GM21786 (cell line): ENCODE measurements at regions not wholly inside any gene's neighbourhood (a gene's known extent, or its start where the extent isn't known, plus 50 kb on each side); places are given as distances from the start of the nearest gene placed in this dataset.
"Not testable (repeated sequence)": the region's sequence is repeated elsewhere in the genome, so short reads cannot be mapped to it uniquely, and the experiment has no call there.

Experiments
- ATAC-seq: cut with Tn5 transposase; IDR thresholded peaks from one replicate; pipeline ENCODE4 v1.9.1; 2021; ENCODE audit not compliant: unreplicated experiment

GRCh38 chr3:150303768-150304167 lies 104.3 kb upstream of the TSC22D2 start:
- ATAC-seq: no peak

DNA sequence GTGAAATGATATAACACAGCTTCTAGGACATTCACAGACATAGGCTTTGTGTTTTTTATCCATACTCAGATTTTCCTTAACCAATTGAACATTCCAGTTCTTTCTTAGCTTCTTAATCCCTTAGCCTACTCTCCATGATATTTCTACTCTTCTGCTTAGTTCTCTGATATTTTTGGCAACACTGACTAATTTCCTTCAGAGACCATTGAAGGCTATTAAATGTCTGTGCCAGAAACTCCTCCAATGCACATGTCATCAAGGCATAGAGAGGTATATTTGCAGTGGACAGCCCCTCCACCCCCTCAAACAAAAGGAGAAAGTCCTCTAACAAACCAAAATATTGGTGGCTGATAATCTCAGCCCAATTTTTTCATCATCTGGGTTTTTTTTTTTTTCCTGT lies 105.9 kb upstream of the TSC22D2 start:
- ATAC-seq: no peak

DNA sequence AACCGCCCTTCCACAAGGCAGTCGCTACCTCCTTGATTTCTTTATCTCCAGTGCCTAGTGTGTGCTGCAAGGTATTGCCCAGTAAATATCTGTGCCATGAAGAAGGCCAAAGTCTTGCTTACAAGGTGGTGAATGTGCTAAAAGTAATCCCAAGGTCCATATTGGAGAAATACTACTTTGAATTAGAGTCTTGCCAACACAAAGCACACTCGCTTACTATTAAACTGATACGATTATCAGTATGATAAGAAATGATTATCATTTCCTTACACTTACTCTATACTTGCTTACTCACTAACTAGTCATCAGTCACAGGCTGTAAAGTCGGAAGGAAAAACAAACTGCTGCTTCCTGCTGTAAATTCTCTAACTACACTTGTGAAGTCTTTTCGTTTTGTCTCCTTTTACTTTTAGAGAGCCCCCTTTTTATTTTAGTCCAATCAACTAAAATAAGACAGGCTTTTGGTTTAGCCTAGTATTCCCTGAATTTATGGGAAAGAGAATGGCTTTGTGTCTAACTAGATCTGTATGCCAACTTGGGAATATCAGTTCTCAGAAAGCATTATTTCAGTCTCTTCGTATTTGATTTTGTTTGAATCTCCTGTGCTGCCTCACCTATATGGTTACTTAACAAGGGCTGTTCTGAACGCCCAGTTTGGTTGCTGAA lies 107.1 kb upstream of the TSC22D2 start:
- no peak for ATAC-seq

- no peak for ATAC-seq
Measured at GRCh38 chr3:150300388-150300787, 107.7 kb upstream of the TSC22D2 start.

- ATAC-seq: no peak
Measured at GRCh38 chr3:150299201-150299600, 108.9 kb upstream of the TSC22D2 start.

- ATAC-seq: no peak
Measured at GRCh38 chr3:150296966-150297365, 111.1 kb upstream of the TSC22D2 start.

DNA sequence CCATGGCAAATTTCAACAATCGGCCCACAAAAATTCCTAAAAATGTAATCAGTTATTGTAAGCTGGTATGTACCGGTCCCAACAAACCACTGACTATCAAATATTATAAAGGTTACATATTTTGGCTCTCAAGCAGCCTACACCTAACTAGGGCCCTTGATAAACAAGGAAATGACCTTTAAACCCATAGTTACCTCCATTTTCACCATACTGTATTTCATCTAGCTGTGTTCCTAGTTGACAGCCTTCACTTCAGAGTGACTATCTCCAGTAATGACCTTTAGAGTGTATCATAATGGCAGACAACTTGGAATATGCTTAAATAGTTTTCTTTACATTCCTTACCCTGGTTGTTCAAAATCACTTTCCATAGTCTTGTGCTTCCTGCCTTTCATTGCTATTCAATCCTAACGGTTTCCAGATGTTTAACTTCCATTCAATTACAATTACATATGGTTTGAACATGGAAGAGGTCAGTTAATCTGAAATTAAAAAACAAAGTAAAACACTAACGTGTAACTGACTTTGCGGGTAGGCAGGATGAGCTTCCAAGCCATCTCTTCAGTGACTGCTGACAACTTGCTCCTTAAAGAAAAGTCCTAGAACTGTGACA lies 111.9 kb upstream of the TSC22D2 start:
- ATAC-seq: no peak

DNA sequence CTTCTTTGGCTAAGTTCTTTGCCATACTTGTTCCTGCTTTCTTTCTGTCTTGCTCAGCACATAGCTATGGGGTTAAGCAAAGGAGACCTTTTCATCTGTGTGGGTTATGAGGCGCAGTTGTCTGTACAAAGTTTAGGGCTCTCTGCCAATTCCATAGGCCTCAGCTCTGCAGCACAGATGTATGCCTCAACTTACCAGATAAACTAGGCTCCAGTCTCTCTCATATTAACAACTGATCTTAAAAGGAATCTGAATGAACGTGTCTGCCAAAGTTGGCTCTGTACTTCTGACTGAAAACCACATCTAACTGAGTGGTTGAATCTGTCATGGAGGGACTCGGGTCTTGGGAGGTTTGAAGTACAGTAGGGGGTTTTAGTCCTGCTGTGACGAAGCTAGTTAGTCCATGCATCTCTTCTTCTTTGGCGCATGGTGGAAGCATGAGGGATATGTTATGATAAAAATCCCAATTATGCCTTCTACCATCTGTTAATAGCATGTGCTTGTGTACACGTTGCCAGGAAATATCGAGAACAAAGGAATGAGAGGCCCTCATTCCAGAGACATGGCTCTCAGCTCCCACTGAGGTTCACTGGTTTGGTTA lies 114.6 kb upstream of the TSC22D2 start:
- no peak for ATAC-seq

GRCh38 chr3:150292891-150293290 lies 115.2 kb upstream of the TSC22D2 start:
- ATAC-seq: no peak

DNA sequence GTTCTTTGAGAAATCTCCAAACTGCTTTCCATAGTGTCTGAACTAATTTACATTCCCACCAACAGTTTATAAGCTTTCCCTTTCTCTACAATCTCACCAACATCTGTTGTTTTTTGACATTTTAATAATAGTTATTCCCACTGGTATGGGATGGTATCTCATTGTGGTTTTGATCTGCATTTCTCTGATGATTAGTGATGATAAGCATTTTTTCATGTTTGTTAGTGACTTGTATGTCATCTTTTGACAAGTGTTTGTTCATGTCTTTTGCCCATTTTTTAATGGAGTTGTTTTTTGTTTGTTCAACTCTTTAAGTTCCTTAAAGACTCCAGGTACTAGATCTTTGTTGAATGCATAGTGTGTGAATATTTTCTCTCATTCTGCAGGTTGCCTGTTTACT lies 116.6 kb upstream of the TSC22D2 start:
- no peak for ATAC-seq

GRCh38 chr3:150286390-150287147 lies 121.5 kb upstream of the TSC22D2 start:
- ATAC-seq: peak; percentile 92

DNA sequence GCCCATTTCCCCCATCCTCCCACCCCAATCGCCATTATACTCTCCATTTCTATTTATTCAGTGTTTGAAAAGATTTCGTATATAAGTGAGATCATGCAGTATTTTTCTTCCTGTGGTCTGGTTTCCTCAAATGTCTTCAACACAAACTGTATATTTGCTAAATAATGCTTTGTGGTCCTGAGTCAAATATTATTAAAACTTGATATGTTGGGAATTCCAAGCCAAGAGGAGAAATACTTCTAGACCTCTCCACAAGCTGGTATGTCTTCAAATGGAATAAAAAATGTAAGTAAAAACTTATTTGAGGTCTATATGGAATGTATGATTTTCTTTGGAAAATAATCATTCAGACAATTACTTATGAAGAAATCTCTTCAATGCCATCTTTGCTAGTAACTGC lies 122.5 kb upstream of the TSC22D2 start:
- ATAC-seq: no peak

DNA sequence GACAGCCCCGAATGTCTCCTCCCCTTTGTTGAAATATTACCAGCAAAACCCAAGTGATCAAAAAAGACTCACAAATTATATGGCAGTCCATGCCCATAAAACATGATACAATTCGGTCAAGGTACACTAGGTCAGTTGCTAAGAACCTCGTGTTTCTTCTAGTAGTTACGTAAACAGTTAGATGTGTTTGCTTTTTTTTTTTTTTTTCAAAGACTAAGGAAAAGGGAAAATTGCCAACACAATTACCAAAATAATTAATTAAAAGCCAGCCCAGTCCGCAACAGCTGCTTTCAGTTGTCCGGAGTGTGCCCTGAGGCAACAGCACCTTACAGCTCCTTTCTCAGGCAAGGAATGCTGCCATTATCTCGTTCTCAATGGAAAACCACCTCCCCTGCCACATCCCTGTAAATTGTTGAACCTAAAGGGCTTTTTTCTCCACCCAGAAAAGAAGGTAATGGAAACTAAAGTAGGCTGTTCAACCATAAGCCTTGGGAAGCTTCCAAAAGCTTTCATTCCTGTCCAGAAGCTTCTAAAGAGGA lies 129.2 kb upstream of the TSC22D2 start:
- no peak for ATAC-seq

- no peak for ATAC-seq
Measured at GRCh38 chr3:150278195-150278594, 129.9 kb upstream of the TSC22D2 start.

- no peak for ATAC-seq
Measured at GRCh38 chr3:150277444-150277843, 130.7 kb upstream of the TSC22D2 start.

- no peak for ATAC-seq
Measured at GRCh38 chr3:150275941-150276340, 132.2 kb upstream of the TSC22D2 start.

- ATAC-seq: no peak
Measured at GRCh38 chr3:150274372-150274771, 133.7 kb upstream of the TSC22D2 start.

GRCh38 chr3:150273396-150273795 lies 134.7 kb upstream of the TSC22D2 start:
- ATAC-seq: no peak

- no peak for ATAC-seq
Measured at GRCh38 chr3:150271591-150271960, 136.5 kb upstream of the TSC22D2 start.

- no peak for ATAC-seq
Measured at GRCh38 chr3:150270883-150271590, 137.1 kb upstream of the TSC22D2 start.

GRCh38 chr3:150270444-150270843 lies 137.7 kb upstream of the TSC22D2 start:
- ATAC-seq: not testable (repeated sequence)
